ENCODE measurements at regions not wholly inside any gene's neighbourhood (a gene's known extent, or its start where the extent isn't known, plus 50 kb on each side); places are given as distances from the start of the nearest gene placed in this dataset.

- TF ChIP-seq CTCF (IDR thresholded peaks at IDR 0.05) (no peak), POLR2AphosphoS5 (IDR thresholded peaks at IDR 0.05; ENCODE audit: low read depth, low read length) (no peak), TCF7L2 (IDR thresholded peaks at IDR 0.05; ENCODE audit: low read depth, low read length) (no peak), SIN3A (IDR thresholded peaks at IDR 0.05; ENCODE audit: borderline replicate concordance, insufficient read depth, low read depth, low read length) (no peak), REST (IDR thresholded peaks at IDR 0.05; ENCODE audit: insufficient read depth in 1 of 2, low read depth in 2 of 2, low read length in 1 of 2) (no peak)
- H3K36me3 ChIP-seq (ENCODE audit: control insufficient read depth, insufficient read depth, low read length) = no peaks in the 10 kb centered on the region
- peaks cover 6% of the 10 kb centered on the region; the same call in 1 of the 2 replicates for H3K27me3 ChIP-seq (ENCODE audit: control insufficient read depth, insufficient read depth, low read length)
- in situ Hi-C loops (cut with HindIII; ENCODE audit: low pct_unique_long_range_greater_than_20kb, low sequenced_read_pairs) = no loop called here
- H3K9me3 ChIP-seq (ENCODE audit: control insufficient read depth, insufficient read depth, low read depth, low read length) = no peaks in the 10 kb centered on the region
- intact Hi-C loops (cut with micrococcal nuclease; ENCODE audit: unreplicated experiment) = no loop called here
- H3K4me3 ChIP-seq (ENCODE audit: low read depth in 2 of 2, low read length in 2 of 2) = no peak overlapping the region
- no peak for DNase-seq (ENCODE audit: low read depth, low spot score)
- no TSS peak for BruUV-seq (replicated peaks)
- no peak overlapping the region for H3K27ac ChIP-seq (ENCODE audit: low read length)
- no peak for ATAC-seq
- ChIA-PET CTCF (no interaction called here), POLR2A (interaction anchor here (0.6 kb wide), 1 partner anchor 19 kb away, joined by 8 read pairs; no protein-coding TSS in a partner anchor)
- H3K4me1 ChIP-seq (ENCODE audit: control insufficient read depth, insufficient read depth, low read length) = no peaks in the 10 kb centered on the region
Observed at GRCh38 chr2:172376505-172377125, 50.8 kb upstream of the ITGA6 start.

GRCh38 chr2:172377408-172377807, 50.0 kb upstream of the ITGA6 start:
- ChIA-PET CTCF (no interaction called here), POLR2A (interaction anchor here (0.6 kb wide), 1 partner anchor 18 kb away, joined by 8 read pairs; no protein-coding TSS in a partner anchor)
- ATAC-seq = no peak
- no peak for TF ChIP-seq TCF7L2 (IDR thresholded peaks at IDR 0.05; ENCODE audit: low read depth, low read length)
- TF ChIP-seq REST (IDR thresholded peaks at IDR 0.05; ENCODE audit: insufficient read depth in 1 of 2, low read depth in 2 of 2, low read length in 1 of 2) = no peak
- TF ChIP-seq POLR2AphosphoS5 (IDR thresholded peaks at IDR 0.05; ENCODE audit: low read depth, low read length) = no peak
- no peak for TF ChIP-seq SIN3A (IDR thresholded peaks at IDR 0.05; ENCODE audit: borderline replicate concordance, insufficient read depth, low read depth, low read length)
- TF ChIP-seq CTCF (IDR thresholded peaks at IDR 0.05) = no peak
- no peak overlapping the region for H3K4me3 ChIP-seq (ENCODE audit: low read depth in 2 of 2, low read length in 2 of 2)
- BruUV-seq (replicated peaks) = no TSS peak
- no peak overlapping the region for H3K27ac ChIP-seq (ENCODE audit: low read length)
- in situ Hi-C loops (cut with HindIII; ENCODE audit: low pct_unique_long_range_greater_than_20kb, low sequenced_read_pairs) (no loop called here), intact Hi-C loops (cut with micrococcal nuclease; ENCODE audit: unreplicated experiment) (no loop called here)
- no peaks in the 10 kb centered on the region for H3K4me1 ChIP-seq (ENCODE audit: control insufficient read depth, insufficient read depth, low read length)
- peaks cover 6% of the 10 kb centered on the region; the same call in 1 of the 2 replicates for H3K27me3 ChIP-seq (ENCODE audit: control insufficient read depth, insufficient read depth, low read length)
- no peaks in the 10 kb centered on the region for H3K9me3 ChIP-seq (ENCODE audit: control insufficient read depth, insufficient read depth, low read depth, low read length)
- no peak for DNase-seq (ENCODE audit: low read depth, low spot score)
- no peaks in the 10 kb centered on the region for H3K36me3 ChIP-seq (ENCODE audit: control insufficient read depth, insufficient read depth, low read length)

Data from Panc1 (cell line).